Epithelial cell of esophagus (primary cell): ENCODE measurements at regions not wholly inside any gene's neighbourhood (a gene's known extent, or its start where the extent isn't known, plus 50 kb on each side); places are given as distances from the start of the nearest gene placed in this dataset.

Source experiments
- DNase-seq: peaks from one replicate; pipeline ENCODE4 v3.0.0; 2010; ENCODE audit warnings: low read depth
- H3K4me3 ChIP-seq: 2 replicates; pipeline ENCODE4 v1.5.1; 2011; ENCODE audit warnings: mild to moderate bottlenecking, low read length, control low read depth
- CTCF ChIP-seq: IDR thresholded peaks from 2 replicates; pipeline ENCODE4 v1.5.1; 2011; ENCODE audit warnings: low read depth, mild to moderate bottlenecking, low read length, control low read depth, inconsistent platforms; ENCODE audit not compliant: insufficient read depth; ENCODE audit errors: missing control alignments

GRCh38 chr15:62218841-62219240 lies 53.8 kb upstream of the C2CD4B start:
- H3K4me3 ChIP-seq: no peak overlapping the region
- no peak for DNase-seq
- TF ChIP-seq CTCF: no peak

- DNase-seq: no peak
- TF ChIP-seq CTCF: no peak
Measured at GRCh38 chr15:62219799-62220198, 54.7 kb upstream of the C2CD4B start.

GRCh38 chr15:62223020-62223419 lies 57.9 kb upstream of the C2CD4B start:
- no peak for TF ChIP-seq CTCF
- DNase-seq: no peak
- no peak overlapping the region for H3K4me3 ChIP-seq

More at GRCh38 chr15:62219799-62220198, 54.7 kb upstream of the C2CD4B start:
- H3K4me3 ChIP-seq: no peak overlapping the region

- TF ChIP-seq CTCF: no peak
- no peak for DNase-seq
- H3K4me3 ChIP-seq: no peak overlapping the region
Measured at GRCh38 chr15:62228604-62229003, 63.5 kb upstream of the C2CD4B start.

GRCh38 chr15:62231856-62232255 lies 66.8 kb upstream of the C2CD4B start:
- DNase-seq: no peak
- H3K4me3 ChIP-seq: no peak overlapping the region
- TF ChIP-seq CTCF: no peak

- no peak for TF ChIP-seq CTCF
- DNase-seq: no peak
- H3K4me3 ChIP-seq: no peak overlapping the region
Measured at GRCh38 chr15:62240121-62241096, 75.3 kb upstream of the C2CD4B start.
